ENCODE measurements at regions not wholly inside any gene's neighbourhood (a gene's known extent, or its start where the extent isn't known, plus 50 kb on each side); places are given as distances from the start of the nearest gene placed in this dataset.

DNA sequence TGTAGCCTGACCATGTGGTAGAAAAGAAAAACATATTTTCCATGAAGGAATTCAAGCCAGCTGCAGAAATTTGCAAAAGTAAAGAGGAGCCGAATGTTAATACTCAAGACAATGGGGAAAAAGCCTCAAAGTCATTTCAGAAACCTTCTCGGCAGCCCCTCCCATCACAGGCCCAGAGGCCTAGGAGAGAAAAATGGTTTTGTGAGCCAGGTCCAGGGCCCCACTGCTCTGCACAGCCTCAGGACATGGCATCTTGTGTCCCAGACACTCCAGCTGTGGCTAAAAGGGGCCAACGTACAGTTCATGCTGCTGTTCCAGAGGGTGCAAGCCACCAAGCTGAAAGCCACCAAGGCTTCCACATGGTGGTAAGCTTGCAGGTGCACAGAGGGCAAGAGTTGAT, 50.9 kb upstream of the BBS12 start:
- ChIA-PET POLR2A (no interaction called here), CTCF (no interaction called here)
- Histone ChIP-seq H3K27me3 (ENCODE audit: control insufficient read depth, insufficient read depth, low read length) (no peaks in the 10 kb centered on the region), H3K9me3 (ENCODE audit: control insufficient read depth, insufficient read depth, low read length) (no peaks in the 10 kb centered on the region; the same call in 1 of the 2 replicates), H3K4me3 (ENCODE audit: low read depth, low read length) (no peak overlapping the region), H3K27ac (ENCODE audit: low read depth, low read length) (no peak overlapping the region)
- no peak for TF ChIP-seq CTCF (IDR thresholded peaks at IDR 0.05; ENCODE audit: low read depth, low read length)
- no peak for DNase-seq (ENCODE audit: low read depth, low spot score)
